ENCODE measurements at regions not wholly inside any gene's neighbourhood (a gene's known extent, or its start where the extent isn't known, plus 50 kb on each side); places are given as distances from the start of the nearest gene placed in this dataset.

- Histone ChIP-seq H3K4me1 (no peaks in the 10 kb centered on the region), H3K9me3 (no peaks in the 10 kb centered on the region), H3K4me3 (no peak overlapping the region), H3K27ac (no peak overlapping the region), H3K36me3 (no peaks in the 10 kb centered on the region), H3K27me3 (no peaks in the 10 kb centered on the region)
- TF ChIP-seq CTCF (IDR thresholded peaks at IDR 0.05) (no peak), POLR2A (IDR thresholded peaks at IDR 0.05) (no peak), EP300 (IDR thresholded peaks at IDR 0.05) (no peak), POLR2AphosphoS5 (IDR thresholded peaks at IDR 0.05) (no peak)
- 54 to 64% methylated on average over 3 of the region's 3 CpGs for WGBS, 2 donors (ENCODE audit: low coverage in 1 of 2)
- ATAC-seq = no peak
Observed at GRCh38 chr1:82578086-82578726, 777.5 kb downstream of the ADGRL2 start.

- ATAC-seq = no peak
- no peak overlapping the region for H3K27ac ChIP-seq
- peaks cover 0 to 16% (median 2%) of the 10 kb centered on the region in 3 donors for H3K4me1 ChIP-seq
- no peaks in the 10 kb centered on the region for H3K9me3 ChIP-seq
- TF ChIP-seq EP300 (IDR thresholded peaks at IDR 0.05) = no peak
- TF ChIP-seq POLR2A (IDR thresholded peaks at IDR 0.05) = no peak
- TF ChIP-seq POLR2AphosphoS5 (IDR thresholded peaks at IDR 0.05) = no peak
- no peak for TF ChIP-seq CTCF (IDR thresholded peaks at IDR 0.05)
- H3K36me3 ChIP-seq = no peaks in the 10 kb centered on the region
- H3K27me3 ChIP-seq = no peaks in the 10 kb centered on the region
- WGBS, 2 donors (ENCODE audit: low coverage in 1 of 2) = 63 to 97% methylated on average over 2 to 3 of the region's 3 CpGs
- H3K4me3 ChIP-seq = no peak overlapping the region
Observed at GRCh38 chr1:82567348-82567747, 766.6 kb downstream of the ADGRL2 start.

- WGBS, 2 donors (ENCODE audit: low coverage in 1 of 2) = 30 to 43% methylated on average over 4 to 5 of the region's 6 CpGs
- Histone ChIP-seq H3K27me3 (no peaks in the 10 kb centered on the region), H3K4me1 (peaks cover 0 to 16% (median 2%) of the 10 kb centered on the region in 3 donors), H3K36me3 (no peaks in the 10 kb centered on the region), H3K9me3 (no peaks in the 10 kb centered on the region), H3K27ac (no peak overlapping the region), H3K4me3 (no peak overlapping the region)
- TF ChIP-seq POLR2A (IDR thresholded peaks at IDR 0.05) = no peak
- TF ChIP-seq POLR2AphosphoS5 (IDR thresholded peaks at IDR 0.05) = no peak
- no peak for TF ChIP-seq CTCF (IDR thresholded peaks at IDR 0.05)
- TF ChIP-seq EP300 (IDR thresholded peaks at IDR 0.05) = no peak
- no peak for ATAC-seq
Observed at GRCh38 chr1:82565546-82565945, 764.8 kb downstream of the ADGRL2 start.

- peak; percentile 46 for ATAC-seq
- Histone ChIP-seq H3K27ac (no peak overlapping the region), H3K4me1 (peaks cover 0 to 16% (median 2%) of the 10 kb centered on the region in 3 donors), H3K9me3 (no peaks in the 10 kb centered on the region), H3K27me3 (no peaks in the 10 kb centered on the region), H3K4me3 (no peak overlapping the region), H3K36me3 (no peaks in the 10 kb centered on the region)
- TF ChIP-seq POLR2A (IDR thresholded peaks at IDR 0.05) (no peak), CTCF (IDR thresholded peaks at IDR 0.05) (peak in 3 of 4 experiments; percentile 18 to 20 (median 20))
- 25 to 50% methylated on average over 1 to 2 of the region's 3 CpGs for WGBS, 2 donors (ENCODE audit: low coverage in 1 of 2)
Observed at GRCh38 chr1:82565146-82565545, 764.4 kb downstream of the ADGRL2 start.

GRCh38 chr1:82564333-82564732, 763.6 kb downstream of the ADGRL2 start:
- no peak for ATAC-seq
- WGBS, 2 donors (ENCODE audit: low coverage in 1 of 2) = 52 to 53% methylated on average over 2 of the region's 2 CpGs
- Histone ChIP-seq H3K27me3 (no peaks in the 10 kb centered on the region), H3K4me3 (no peak overlapping the region), H3K27ac (no peak overlapping the region), H3K36me3 (no peaks in the 10 kb centered on the region), H3K4me1 (peaks cover 0 to 16% (median 2%) of the 10 kb centered on the region in 3 donors), H3K9me3 (no peaks in the 10 kb centered on the region)
- TF ChIP-seq EP300 (IDR thresholded peaks at IDR 0.05) (no peak), POLR2A (IDR thresholded peaks at IDR 0.05) (no peak), POLR2AphosphoS5 (IDR thresholded peaks at IDR 0.05) (no peak), CTCF (IDR thresholded peaks at IDR 0.05) (no peak)
